ENCODE measurements at regions not wholly inside any gene's neighbourhood (a gene's known extent, or its start where the extent isn't known, plus 50 kb on each side); places are given as distances from the start of the nearest gene placed in this dataset.

- intact Hi-C loops (cut with DNase I), result no loop called here
- H3K36me3 ChIP-seq (ENCODE audit: insufficient read depth in 1 of 2, low read depth in 1 of 2), result no peaks in the 10 kb centered on the region
- no peaks in the 10 kb centered on the region for H3K9me3 ChIP-seq
- no peak overlapping the region for H3K27ac ChIP-seq
- H3K27me3 ChIP-seq (ENCODE audit: insufficient read depth in 3 of 3, low read length in 2 of 3), result peaks cover 0 to 3% (median 0%) of the 10 kb centered on the region in 3 donors
- H3K4me3 ChIP-seq, result no peak overlapping the region
- TF ChIP-seq CTCF (IDR thresholded peaks at IDR 0.05), result no peak
- H3K4me1 ChIP-seq, result no peaks in the 10 kb centered on the region
- no peak for DNase-seq
- 71 to 82% (median 75%) methylated on average over 1 of the region's 1 CpG for WGBS, 3 donors
- ATAC-seq, result no peak
These were observed 107.6 kb upstream of the CPEB2 start for GRCh38 chr4:14894392-14895292.

- Histone ChIP-seq H3K4me1 (no peaks in the 10 kb centered on the region), H3K27me3 (ENCODE audit: insufficient read depth in 3 of 3, low read length in 2 of 3) (peaks cover 0 to 3% (median 0%) of the 10 kb centered on the region in 3 donors), H3K4me3 (no peak overlapping the region), H3K9me3 (no peaks in the 10 kb centered on the region), H3K27ac (no peak overlapping the region), H3K36me3 (ENCODE audit: insufficient read depth in 1 of 2, low read depth in 1 of 2) (no peaks in the 10 kb centered on the region)
- DNase-seq (no peak), ATAC-seq (no peak)
- TF ChIP-seq CTCF (IDR thresholded peaks at IDR 0.05), result no peak
- WGBS, 3 donors, result 82 to 87% (median 82%) methylated on average over 2 of the region's 2 CpGs
- intact Hi-C loops (cut with DNase I), result no loop called here
These were observed 105.6 kb upstream of the CPEB2 start for GRCh38 chr4:14896656-14897175.

GRCh38 chr4:14897217-14897616 is 105.1 kb upstream of the CPEB2 start:
- intact Hi-C loops (cut with DNase I), result no loop called here
- no peak for DNase-seq
- no peaks in the 10 kb centered on the region for H3K9me3 ChIP-seq
- no peak for ATAC-seq
- H3K27me3 ChIP-seq (ENCODE audit: insufficient read depth in 3 of 3, low read length in 2 of 3), result peaks cover 0 to 3% (median 0%) of the 10 kb centered on the region in 3 donors
- H3K27ac ChIP-seq, result no peak overlapping the region
- no peak overlapping the region for H3K4me3 ChIP-seq
- H3K36me3 ChIP-seq (ENCODE audit: insufficient read depth in 1 of 2, low read depth in 1 of 2), result no peaks in the 10 kb centered on the region
- no peaks in the 10 kb centered on the region for H3K4me1 ChIP-seq
- no peak for TF ChIP-seq CTCF (IDR thresholded peaks at IDR 0.05)
- WGBS, 3 donors, result 66 to 73% (median 72%) methylated on average over 2 of the region's 2 CpGs

- DNase-seq (no peak), ATAC-seq (no peak)
- Histone ChIP-seq H3K36me3 (ENCODE audit: insufficient read depth in 1 of 2, low read depth in 1 of 2) (no peaks in the 10 kb centered on the region), H3K27me3 (ENCODE audit: insufficient read depth in 3 of 3, low read length in 2 of 3) (peaks cover 0 to 3% (median 0%) of the 10 kb centered on the region in 3 donors), H3K27ac (no peak overlapping the region), H3K4me1 (no peaks in the 10 kb centered on the region), H3K9me3 (no peaks in the 10 kb centered on the region), H3K4me3 (no peak overlapping the region)
- intact Hi-C loops (cut with DNase I), result no loop called here
- TF ChIP-seq CTCF (IDR thresholded peaks at IDR 0.05), result no peak
These were observed 103.3 kb upstream of the CPEB2 start for GRCh38 chr4:14898989-14899388.
